ENCODE measurements at regions not wholly inside any gene's neighbourhood (a gene's known extent, or its start where the extent isn't known, plus 50 kb on each side); places are given as distances from the start of the nearest gene placed in this dataset.

GRCh38 chr2:215528555-215528954 lies 92.7 kb upstream of the FN1 start:
- TF ChIP-seq CTCF (IDR thresholded peaks at IDR 0.05): no peak
- TF ChIP-seq POLR2A (IDR thresholded peaks at IDR 0.05): no peak
- no peaks in the 10 kb centered on the region for H3K4me1 ChIP-seq

GRCh38 chr2:215527736-215528135 lies 91.9 kb upstream of the FN1 start:
- Histone ChIP-seq H3K4me1 (no peaks in the 10 kb centered on the region), H3K27me3 (no peaks in the 10 kb centered on the region), H3K27ac (no peak overlapping the region), H3K36me3 (no peaks in the 10 kb centered on the region), H3K9me3 (no peaks in the 10 kb centered on the region), H3K4me3 (no peak overlapping the region)
- TF ChIP-seq CTCF (IDR thresholded peaks at IDR 0.05) (no peak), POLR2A (IDR thresholded peaks at IDR 0.05) (no peak)
- no peak for DNase-seq

More at GRCh38 chr2:215528555-215528954, 92.7 kb upstream of the FN1 start:
- DNase-seq: no peak
- Histone ChIP-seq H3K36me3 (no peaks in the 10 kb centered on the region), H3K9me3 (no peaks in the 10 kb centered on the region), H3K27ac (no peak overlapping the region), H3K4me3 (no peak overlapping the region), H3K27me3 (no peaks in the 10 kb centered on the region)

GRCh38 chr2:215526341-215526740 lies 90.5 kb upstream of the FN1 start:
- TF ChIP-seq POLR2A (IDR thresholded peaks at IDR 0.05) (no peak), CTCF (IDR thresholded peaks at IDR 0.05) (no peak)
- Histone ChIP-seq H3K4me1 (no peaks in the 10 kb centered on the region), H3K9me3 (no peaks in the 10 kb centered on the region), H3K4me3 (no peak overlapping the region), H3K27me3 (no peaks in the 10 kb centered on the region), H3K27ac (no peak overlapping the region), H3K36me3 (no peaks in the 10 kb centered on the region)
- no peak for DNase-seq

GRCh38 chr2:215522237-215522636 lies 86.4 kb upstream of the FN1 start:
- no peak for DNase-seq
- no peak for TF ChIP-seq POLR2A (IDR thresholded peaks at IDR 0.05)
- no peak for TF ChIP-seq CTCF (IDR thresholded peaks at IDR 0.05)
- no peaks in the 10 kb centered on the region for H3K36me3 ChIP-seq
- no peaks in the 10 kb centered on the region for H3K27me3 ChIP-seq
- no peak overlapping the region for H3K27ac ChIP-seq
- H3K4me1 ChIP-seq: no peaks in the 10 kb centered on the region
- H3K9me3 ChIP-seq: no peaks in the 10 kb centered on the region
- H3K4me3 ChIP-seq: no peak overlapping the region

GRCh38 chr2:215521031-215521430 lies 85.2 kb upstream of the FN1 start:
- Histone ChIP-seq H3K36me3 (no peaks in the 10 kb centered on the region), H3K27me3 (no peaks in the 10 kb centered on the region), H3K27ac (no peak overlapping the region), H3K4me1 (no peaks in the 10 kb centered on the region), H3K9me3 (no peaks in the 10 kb centered on the region), H3K4me3 (no peak overlapping the region)
- TF ChIP-seq CTCF (IDR thresholded peaks at IDR 0.05) (no peak), POLR2A (IDR thresholded peaks at IDR 0.05) (no peak)
- DNase-seq: no peak

GRCh38 chr2:215517391-215517790 lies 81.5 kb upstream of the FN1 start:
- TF ChIP-seq CTCF (IDR thresholded peaks at IDR 0.05): no peak
- TF ChIP-seq POLR2A (IDR thresholded peaks at IDR 0.05): no peak
- no peaks in the 10 kb centered on the region for H3K36me3 ChIP-seq

More at GRCh38 chr2:215517391-215517790, 81.5 kb upstream of the FN1 start:
- no peaks in the 10 kb centered on the region for H3K4me1 ChIP-seq
- no peak overlapping the region for H3K27ac ChIP-seq
- DNase-seq: no peak
- no peak overlapping the region for H3K4me3 ChIP-seq
- no peaks in the 10 kb centered on the region for H3K9me3 ChIP-seq
- no peaks in the 10 kb centered on the region for H3K27me3 ChIP-seq
